Activated naive CD4-positive, alpha-beta T cell treated with anti-CD3 and anti-CD28 coated beads, Interleukin-2, amount 50 U/mL, for 16 hours (primary cell): ENCODE measurements at regions not wholly inside any gene's neighbourhood (a gene's known extent, or its start where the extent isn't known, plus 50 kb on each side); places are given as distances from the start of the nearest gene placed in this dataset.

ENCODE experiments used
- DNase-seq: peaks from one replicate; pipeline ENCODE4 v3.0.0-alpha.2; 2020

GRCh38 chr7:142353147-142354060, 95.5 kb upstream of the PRSS58 start:
- DNase-seq: no peak

- DNase-seq: no peak
These were observed 94.7 kb upstream of the PRSS58 start for GRCh38 chr7:142352543-142352942.

GRCh38 chr7:142351145-142351544, 93.3 kb upstream of the PRSS58 start:
- DNase-seq: no peak

- DNase-seq: no peak
These were observed 92.0 kb upstream of the PRSS58 start for GRCh38 chr7:142349670-142350405.

- DNase-seq: no peak
These were observed 91.1 kb upstream of the PRSS58 start for GRCh38 chr7:142348921-142349405.

- DNase-seq: no peak
These were observed 90.2 kb upstream of the PRSS58 start for GRCh38 chr7:142348100-142348499.

- DNase-seq: no peak
These were observed 89.2 kb upstream of the PRSS58 start for GRCh38 chr7:142347091-142347490.

GRCh38 chr7:142345811-142346210, 88.0 kb upstream of the PRSS58 start:
- no peak for DNase-seq

- DNase-seq: no peak
These were observed 81.0 kb upstream of the PRSS58 start for GRCh38 chr7:142338633-142339501.

- no peak for DNase-seq
These were observed 79.5 kb upstream of the PRSS58 start for GRCh38 chr7:142337054-142338001.

GRCh38 chr7:142334806-142335205, 76.9 kb upstream of the PRSS58 start:
- no peak for DNase-seq

GRCh38 chr7:142334236-142334635, 76.4 kb upstream of the PRSS58 start:
- no peak for DNase-seq

GRCh38 chr7:142332421-142332820, 74.6 kb upstream of the PRSS58 start:
- no peak for DNase-seq

GRCh38 chr7:142331941-142332340, 74.1 kb upstream of the PRSS58 start:
- no peak for DNase-seq

- no peak for DNase-seq
These were observed 71.4 kb upstream of the PRSS58 start for GRCh38 chr7:142329062-142329790.

- DNase-seq: no peak
These were observed 70.7 kb upstream of the PRSS58 start for GRCh38 chr7:142328551-142328950.

- DNase-seq: no peak
These were observed 70.0 kb upstream of the PRSS58 start for GRCh38 chr7:142327628-142328405.

GRCh38 chr7:142323706-142324105, 65.8 kb upstream of the PRSS58 start:
- DNase-seq: peak; percentile 46

- DNase-seq: no peak
These were observed 63.5 kb upstream of the PRSS58 start for GRCh38 chr7:142321391-142321790.

- DNase-seq: no peak
These were observed 63.0 kb upstream of the PRSS58 start for GRCh38 chr7:142320883-142321282.
